ENCODE measurements at regions not wholly inside any gene's neighbourhood (a gene's known extent, or its start where the extent isn't known, plus 50 kb on each side); places are given as distances from the start of the nearest gene placed in this dataset.

- H3K27ac ChIP-seq (ENCODE audit: low read length), result no peak overlapping the region
- no peaks in the 10 kb centered on the region for H3K4me1 ChIP-seq (ENCODE audit: control insufficient read depth in 1 of 2, insufficient read depth in 2 of 2, low read length in 2 of 2)
- no peaks in the 10 kb centered on the region for H3K27me3 ChIP-seq (ENCODE audit: low read depth, low read length)
- no peak overlapping the region for H3K4me3 ChIP-seq (ENCODE audit: low read depth in 1 of 2, low read length in 2 of 2)
- H3K36me3 ChIP-seq (ENCODE audit: control insufficient read depth in 1 of 2, insufficient read depth in 2 of 2, low read length in 2 of 2), result no peaks in the 10 kb centered on the region
- no peaks in the 10 kb centered on the region for H3K9me3 ChIP-seq (ENCODE audit: control insufficient read depth in 1 of 2, low read length in 2 of 2)
These were observed 79.9 kb upstream of the COL13A1 start for GRCh38 chr10:69721690-69722310.

- no peak overlapping the region for H3K4me3 ChIP-seq (ENCODE audit: low read depth in 1 of 2, low read length in 2 of 2)
- no peaks in the 10 kb centered on the region for H3K27me3 ChIP-seq (ENCODE audit: low read depth, low read length)
- no peaks in the 10 kb centered on the region for H3K36me3 ChIP-seq (ENCODE audit: control insufficient read depth in 1 of 2, insufficient read depth in 2 of 2, low read length in 2 of 2)
- H3K27ac ChIP-seq (ENCODE audit: low read length), result no peak overlapping the region
- H3K4me1 ChIP-seq (ENCODE audit: control insufficient read depth in 1 of 2, insufficient read depth in 2 of 2, low read length in 2 of 2), result peaks cover 0 to 5% of the 10 kb centered on the region in 2 donors
- no peaks in the 10 kb centered on the region for H3K9me3 ChIP-seq (ENCODE audit: control insufficient read depth in 1 of 2, low read length in 2 of 2)
These were observed 78.1 kb upstream of the COL13A1 start for GRCh38 chr10:69723653-69724052.

GRCh38 chr10:69726850-69727249 lies 74.9 kb upstream of the COL13A1 start:
- Histone ChIP-seq H3K4me1 (ENCODE audit: control insufficient read depth in 1 of 2, insufficient read depth in 2 of 2, low read length in 2 of 2) (peaks cover 4 to 12% of the 10 kb centered on the region in 2 donors), H3K4me3 (ENCODE audit: low read depth in 1 of 2, low read length in 2 of 2) (no peak overlapping the region), H3K27ac (ENCODE audit: low read length) (no peak overlapping the region), H3K9me3 (ENCODE audit: control insufficient read depth in 1 of 2, low read length in 2 of 2) (no peaks in the 10 kb centered on the region), H3K27me3 (ENCODE audit: low read depth, low read length) (no peaks in the 10 kb centered on the region), H3K36me3 (ENCODE audit: control insufficient read depth in 1 of 2, insufficient read depth in 2 of 2, low read length in 2 of 2) (no peaks in the 10 kb centered on the region)

GRCh38 chr10:69728335-69728870 lies 73.3 kb upstream of the COL13A1 start:
- Histone ChIP-seq H3K9me3 (ENCODE audit: control insufficient read depth in 1 of 2, low read length in 2 of 2) (no peaks in the 10 kb centered on the region), H3K4me1 (ENCODE audit: control insufficient read depth in 1 of 2, insufficient read depth in 2 of 2, low read length in 2 of 2) (peaks cover 4 to 14% of the 10 kb centered on the region in 2 donors), H3K27ac (ENCODE audit: low read length) (no peak overlapping the region), H3K4me3 (ENCODE audit: low read depth in 1 of 2, low read length in 2 of 2) (no peak overlapping the region), H3K36me3 (ENCODE audit: control insufficient read depth in 1 of 2, insufficient read depth in 2 of 2, low read length in 2 of 2) (no peaks in the 10 kb centered on the region), H3K27me3 (ENCODE audit: low read depth, low read length) (no peaks in the 10 kb centered on the region)

- Histone ChIP-seq H3K4me1 (ENCODE audit: control insufficient read depth in 1 of 2, insufficient read depth in 2 of 2, low read length in 2 of 2) (peaks cover 4 to 14% of the 10 kb centered on the region in 2 donors), H3K4me3 (ENCODE audit: low read depth in 1 of 2, low read length in 2 of 2) (no peak overlapping the region), H3K36me3 (ENCODE audit: control insufficient read depth in 1 of 2, insufficient read depth in 2 of 2, low read length in 2 of 2) (no peaks in the 10 kb centered on the region), H3K27me3 (ENCODE audit: low read depth, low read length) (no peaks in the 10 kb centered on the region), H3K27ac (ENCODE audit: low read length) (no peak overlapping the region), H3K9me3 (ENCODE audit: control insufficient read depth in 1 of 2, low read length in 2 of 2) (no peaks in the 10 kb centered on the region)
These were observed 72.2 kb upstream of the COL13A1 start for GRCh38 chr10:69729326-69730048.

- Histone ChIP-seq H3K27me3 (ENCODE audit: low read depth, low read length) (no peaks in the 10 kb centered on the region), H3K27ac (ENCODE audit: low read length) (no peak overlapping the region), H3K4me1 (ENCODE audit: control insufficient read depth in 1 of 2, insufficient read depth in 2 of 2, low read length in 2 of 2) (peaks cover 4 to 14% of the 10 kb centered on the region in 2 donors), H3K4me3 (ENCODE audit: low read depth in 1 of 2, low read length in 2 of 2) (no peak overlapping the region), H3K36me3 (ENCODE audit: control insufficient read depth in 1 of 2, insufficient read depth in 2 of 2, low read length in 2 of 2) (no peaks in the 10 kb centered on the region), H3K9me3 (ENCODE audit: control insufficient read depth in 1 of 2, low read length in 2 of 2) (no peaks in the 10 kb centered on the region)
These were observed 71.2 kb upstream of the COL13A1 start for GRCh38 chr10:69730251-69731156.

GRCh38 chr10:69731184-69731583 lies 70.5 kb upstream of the COL13A1 start:
- H3K36me3 ChIP-seq (ENCODE audit: control insufficient read depth in 1 of 2, insufficient read depth in 2 of 2, low read length in 2 of 2), result no peaks in the 10 kb centered on the region

GRCh38 chr10:69731698-69732097 lies 70.0 kb upstream of the COL13A1 start:
- no peak overlapping the region for H3K4me3 ChIP-seq (ENCODE audit: low read depth in 1 of 2, low read length in 2 of 2)
- H3K27me3 ChIP-seq (ENCODE audit: low read depth, low read length), result no peaks in the 10 kb centered on the region
- H3K27ac ChIP-seq (ENCODE audit: low read length), result no peak overlapping the region
- H3K4me1 ChIP-seq (ENCODE audit: control insufficient read depth in 1 of 2, insufficient read depth in 2 of 2, low read length in 2 of 2), result peaks cover 4 to 14% of the 10 kb centered on the region in 2 donors
- H3K9me3 ChIP-seq (ENCODE audit: control insufficient read depth in 1 of 2, low read length in 2 of 2), result no peaks in the 10 kb centered on the region
- H3K36me3 ChIP-seq (ENCODE audit: control insufficient read depth in 1 of 2, insufficient read depth in 2 of 2, low read length in 2 of 2), result no peaks in the 10 kb centered on the region

More at GRCh38 chr10:69731184-69731583, 70.5 kb upstream of the COL13A1 start:
- Histone ChIP-seq H3K27me3 (ENCODE audit: low read depth, low read length) (no peaks in the 10 kb centered on the region), H3K9me3 (ENCODE audit: control insufficient read depth in 1 of 2, low read length in 2 of 2) (no peaks in the 10 kb centered on the region), H3K4me1 (ENCODE audit: control insufficient read depth in 1 of 2, insufficient read depth in 2 of 2, low read length in 2 of 2) (peaks cover 4 to 14% of the 10 kb centered on the region in 2 donors), H3K4me3 (ENCODE audit: low read depth in 1 of 2, low read length in 2 of 2) (no peak overlapping the region), H3K27ac (ENCODE audit: low read length) (no peak overlapping the region)

GRCh38 chr10:69732147-69732825 lies 69.4 kb upstream of the COL13A1 start:
- Histone ChIP-seq H3K9me3 (ENCODE audit: control insufficient read depth in 1 of 2, low read length in 2 of 2) (no peaks in the 10 kb centered on the region), H3K27ac (ENCODE audit: low read length) (no peak overlapping the region), H3K27me3 (ENCODE audit: low read depth, low read length) (no peaks in the 10 kb centered on the region), H3K4me3 (ENCODE audit: low read depth in 1 of 2, low read length in 2 of 2) (no peak overlapping the region), H3K4me1 (ENCODE audit: control insufficient read depth in 1 of 2, insufficient read depth in 2 of 2, low read length in 2 of 2) (peaks cover 4 to 14% of the 10 kb centered on the region in 2 donors), H3K36me3 (ENCODE audit: control insufficient read depth in 1 of 2, insufficient read depth in 2 of 2, low read length in 2 of 2) (no peaks in the 10 kb centered on the region)

- Histone ChIP-seq H3K4me1 (ENCODE audit: control insufficient read depth in 1 of 2, insufficient read depth in 2 of 2, low read length in 2 of 2) (peaks cover 4 to 14% of the 10 kb centered on the region in 2 donors), H3K9me3 (ENCODE audit: control insufficient read depth in 1 of 2, low read length in 2 of 2) (no peaks in the 10 kb centered on the region), H3K27me3 (ENCODE audit: low read depth, low read length) (no peaks in the 10 kb centered on the region), H3K4me3 (ENCODE audit: low read depth in 1 of 2, low read length in 2 of 2) (no peak overlapping the region), H3K27ac (ENCODE audit: low read length) (no peak overlapping the region), H3K36me3 (ENCODE audit: control insufficient read depth in 1 of 2, insufficient read depth in 2 of 2, low read length in 2 of 2) (no peaks in the 10 kb centered on the region)
These were observed 68.9 kb upstream of the COL13A1 start for GRCh38 chr10:69732826-69733150.

All from muscle layer of duodenum (tissue), 2 donors.